GM23248 (cell line): ENCODE measurements at regions not wholly inside any gene's neighbourhood (a gene's known extent, or its start where the extent isn't known, plus 50 kb on each side); places are given as distances from the start of the nearest gene placed in this dataset.

Experiments
- EZH2 ChIP-seq: fragments of 200-600 bp; sonication (generic); IDR thresholded peaks from 2 replicates; pipeline ENCODE4 v1.6.1; 2018; ENCODE audit warnings: antibody characterized with exemption, mild to moderate bottlenecking; ENCODE audit not compliant: insufficient read depth, poor library complexity, severe bottlenecking
- EZH2phosphoT487 ChIP-seq: fragments of 200-600 bp; sonication (generic); IDR thresholded peaks from 2 replicates; pipeline ENCODE4 v1.6.1; 2018; ENCODE audit warnings: antibody characterized with exemption, moderate library complexity, mild to moderate bottlenecking, low read depth; ENCODE audit not compliant: insufficient read depth

GRCh38 chr5:57818397-57818796 is 335.8 kb upstream of the ACTBL2 start:
- no peak for TF ChIP-seq EZH2
- TF ChIP-seq EZH2phosphoT487: no peak
